ENCODE measurements at regions not wholly inside any gene's neighbourhood (a gene's known extent, or its start where the extent isn't known, plus 50 kb on each side); places are given as distances from the start of the nearest gene placed in this dataset.
"Not testable (repeated sequence)": the region's sequence is repeated elsewhere in the genome, so short reads cannot be mapped to it uniquely, and the experiment has no call there.

DNA sequence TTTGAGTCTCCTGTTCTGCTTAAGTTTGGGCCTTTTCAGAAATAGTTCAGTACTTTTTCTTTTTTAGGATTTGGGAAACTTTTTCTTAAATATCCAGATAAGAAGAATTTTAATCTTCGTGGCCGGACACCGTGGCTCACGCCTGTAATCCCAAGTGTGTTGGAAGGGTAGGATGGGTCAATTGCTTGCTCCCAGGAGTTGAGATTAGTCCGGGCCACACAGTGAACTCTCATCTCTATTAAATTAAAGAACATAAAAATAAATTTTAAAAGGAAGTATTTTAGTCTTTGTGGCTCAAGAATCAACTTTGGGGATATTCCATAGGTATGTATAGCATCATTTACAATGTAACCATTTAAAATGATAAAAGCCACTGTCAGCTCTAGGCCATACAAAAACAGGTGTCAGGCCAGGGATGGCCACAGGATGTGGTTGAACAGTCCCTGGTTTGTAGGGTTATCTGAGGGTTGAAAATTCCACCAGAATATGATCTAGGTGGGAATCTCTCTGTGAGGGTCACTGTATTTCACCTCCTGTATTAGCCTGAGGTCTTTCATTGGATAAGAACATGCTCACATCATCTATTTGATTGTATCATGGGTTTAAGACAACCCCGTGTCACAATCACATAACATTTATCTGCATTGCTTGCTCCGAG, 115.6 kb downstream of the GGTLC2 start:
- no peak for DNase-seq

DNA sequence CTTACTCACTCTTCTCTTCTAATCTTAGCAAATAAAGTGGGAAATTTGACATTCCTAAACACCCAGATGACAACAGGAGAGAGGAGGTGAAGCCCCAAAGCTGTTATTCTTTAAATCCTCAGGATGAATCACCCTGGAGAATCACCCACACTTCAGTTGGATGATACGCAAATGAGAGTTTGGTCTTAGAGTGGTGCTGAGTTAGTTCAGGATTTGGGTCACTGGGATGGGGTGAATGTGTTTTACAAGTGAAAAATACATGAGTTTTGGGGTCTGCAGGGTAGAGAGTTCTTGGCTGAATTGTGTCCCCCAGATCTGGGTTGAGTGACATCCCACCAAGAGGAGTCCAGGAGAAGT, 117.2 kb downstream of the GGTLC2 start:
- no peak for DNase-seq

DNA sequence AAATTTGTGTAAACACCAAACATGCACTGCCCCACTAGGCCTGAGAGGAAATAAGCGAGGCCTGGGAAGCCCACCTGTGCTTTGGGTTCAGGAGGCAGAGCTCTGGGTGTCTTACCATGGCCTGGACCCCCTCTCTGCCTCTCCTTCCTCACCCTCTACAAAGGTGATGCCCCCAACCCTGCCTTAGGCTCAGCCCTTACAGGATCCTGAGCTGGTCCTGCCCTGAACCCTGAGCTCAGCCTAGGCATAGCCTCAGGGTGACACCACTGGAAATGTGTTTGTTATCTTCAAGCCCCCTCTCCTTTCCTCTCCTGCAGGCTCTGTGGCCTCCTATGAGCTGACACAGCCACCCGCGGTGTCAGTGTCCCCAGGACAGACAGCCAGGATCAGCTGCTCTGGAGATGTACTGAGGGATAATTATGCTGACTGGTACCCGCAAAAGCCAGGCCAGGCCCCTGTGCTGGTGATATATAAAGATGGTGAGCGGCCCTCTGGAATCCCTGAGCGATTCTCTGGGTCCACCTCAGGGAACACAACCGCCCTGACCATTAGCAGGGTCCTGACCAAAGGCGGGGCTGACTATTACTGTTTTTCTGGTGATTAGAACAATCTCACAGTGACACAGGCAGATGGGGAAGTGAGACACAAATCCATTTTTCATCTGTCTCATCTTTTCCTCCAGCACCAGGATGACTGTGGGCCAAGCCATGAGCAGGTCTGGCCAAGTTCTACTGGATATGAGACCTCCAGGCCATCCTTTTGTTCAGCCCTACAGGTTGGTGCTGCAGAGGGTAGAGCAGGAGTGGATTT, 117.8 kb downstream of the GGTLC2 start:
- DNase-seq: no peak

DNA sequence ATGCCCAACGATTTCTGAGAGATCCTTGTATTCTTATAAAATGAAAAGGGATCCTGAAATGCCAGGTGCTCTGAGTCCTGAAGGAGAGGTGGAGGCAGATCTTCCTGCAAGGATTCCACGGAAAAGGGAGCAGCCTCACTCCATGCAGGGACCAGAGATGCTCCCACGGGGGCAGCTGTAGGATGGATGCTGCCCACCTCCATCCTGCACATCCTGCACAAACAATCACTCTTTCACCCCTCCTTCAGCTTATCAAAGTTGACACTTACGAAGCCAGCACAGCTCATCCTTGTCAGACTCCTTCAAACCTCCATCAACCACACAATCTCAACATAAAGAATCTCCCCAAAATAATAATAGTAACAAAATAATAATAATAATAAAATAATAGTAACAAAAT, 119.1 kb downstream of the GGTLC2 start:
- no peak for DNase-seq

DNA sequence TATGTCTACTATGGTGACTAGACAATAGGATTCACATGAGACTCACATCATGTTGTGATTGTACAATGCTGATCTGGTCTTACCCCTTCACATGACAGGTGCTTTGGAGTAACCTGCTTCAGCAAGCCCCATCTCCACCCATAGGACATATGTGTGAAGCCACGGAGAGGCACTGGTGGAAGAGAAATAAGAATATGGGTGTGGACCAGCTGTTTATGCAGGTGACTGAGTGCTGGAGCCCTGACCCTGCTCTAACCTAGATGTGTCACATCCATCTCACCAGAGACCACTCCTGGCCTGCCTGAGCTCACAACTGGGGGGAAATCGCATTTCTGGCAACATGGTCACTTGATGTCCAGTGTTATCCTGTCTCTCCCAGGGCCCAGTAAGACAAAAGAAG, 119.7 kb downstream of the GGTLC2 start:
- no peak for DNase-seq

DNA sequence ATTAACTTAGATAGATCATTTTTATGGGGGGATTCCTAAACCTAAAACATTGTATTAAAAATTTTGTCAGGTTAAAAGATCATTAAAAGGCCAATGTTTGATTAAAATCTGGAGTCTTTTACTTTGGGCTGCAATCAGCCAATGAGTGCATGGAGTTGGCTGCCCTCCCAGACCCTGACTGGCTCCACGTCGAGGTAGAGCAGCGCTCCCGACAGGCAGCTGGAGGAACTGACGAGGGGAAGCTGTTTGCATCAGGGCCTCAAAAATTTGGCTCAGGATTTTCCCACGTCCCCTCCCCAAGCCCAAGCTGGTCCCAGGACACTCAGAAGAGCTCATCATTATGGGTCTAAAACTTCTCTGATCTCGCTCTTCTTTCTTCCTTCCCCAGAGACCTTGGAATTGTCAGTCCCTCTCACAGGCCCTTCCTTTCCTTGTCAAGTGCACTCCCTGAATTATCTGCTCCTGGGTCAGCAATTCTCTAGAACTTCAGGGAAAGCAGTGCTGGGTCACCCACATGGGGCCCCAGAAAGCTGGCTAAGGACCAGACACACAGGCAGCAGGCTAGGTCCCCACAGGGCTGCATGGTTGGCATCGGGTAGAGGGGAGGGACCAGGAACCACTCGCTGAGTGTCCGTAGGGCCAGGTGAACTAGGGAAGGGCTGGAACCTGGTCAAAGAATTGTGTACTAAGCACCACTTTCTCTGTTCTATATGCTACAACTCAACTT, 119.6 kb upstream of the IGLL5 start:
- DNase-seq: no peak

DNA sequence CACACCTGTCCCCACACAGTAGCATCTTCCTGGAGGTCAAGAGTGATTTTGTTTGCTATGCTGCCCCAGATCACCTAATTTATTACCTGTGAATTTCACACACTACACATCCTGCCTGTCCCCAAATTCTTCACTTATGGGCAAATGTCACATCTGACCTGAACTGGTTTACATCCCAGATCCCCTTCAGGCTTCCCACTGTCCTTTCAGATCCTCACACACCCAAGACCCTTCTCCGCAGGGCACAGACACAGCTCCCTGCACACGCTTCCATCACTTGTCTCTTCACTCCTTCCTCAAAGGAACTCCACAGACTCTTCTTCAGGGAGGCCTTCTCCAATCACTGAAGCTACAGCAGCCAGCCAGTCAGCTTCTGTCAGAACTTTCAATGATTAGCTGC, 118.7 kb upstream of the IGLL5 start:
- no peak for DNase-seq

DNA sequence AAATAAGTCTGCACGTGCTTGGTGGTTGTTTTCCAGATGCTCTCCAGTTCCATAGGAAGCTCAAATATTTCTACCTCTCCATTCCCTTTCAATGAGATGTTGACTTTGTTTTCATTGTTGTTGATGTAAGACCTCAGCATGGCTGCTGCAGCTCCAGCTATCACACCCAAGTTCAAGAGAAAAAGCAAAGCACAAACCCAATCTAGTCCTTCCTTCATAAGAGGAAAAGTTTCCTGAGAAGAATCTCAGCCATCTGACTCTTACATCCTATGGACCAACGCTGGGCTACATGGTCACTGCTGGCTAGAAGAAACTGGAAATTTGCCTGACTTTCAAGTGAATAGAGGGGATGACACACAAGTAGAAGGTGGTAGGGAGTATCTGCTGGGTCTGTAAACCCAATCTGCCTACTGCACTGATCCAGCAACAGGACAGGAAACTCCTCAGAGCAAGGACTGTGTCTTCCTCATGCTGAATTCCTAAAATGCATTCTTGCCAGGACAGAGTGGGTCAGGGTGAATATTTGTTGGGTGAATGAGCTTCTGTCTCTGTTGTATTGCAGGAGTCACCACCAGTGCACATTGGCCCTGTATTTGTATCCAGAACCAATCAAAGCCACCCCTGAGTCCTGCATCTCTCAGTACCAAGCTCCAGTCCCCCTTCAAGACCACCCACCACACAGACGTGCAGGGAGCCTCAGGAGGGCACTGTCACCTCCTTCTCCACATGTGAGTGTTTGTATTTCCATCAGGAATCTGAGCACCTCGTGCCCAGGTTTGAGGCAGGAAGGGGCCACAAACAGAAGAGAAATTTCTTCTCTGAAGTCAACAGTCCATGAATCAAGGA, 118.0 kb upstream of the IGLL5 start:
- no peak for DNase-seq

DNA sequence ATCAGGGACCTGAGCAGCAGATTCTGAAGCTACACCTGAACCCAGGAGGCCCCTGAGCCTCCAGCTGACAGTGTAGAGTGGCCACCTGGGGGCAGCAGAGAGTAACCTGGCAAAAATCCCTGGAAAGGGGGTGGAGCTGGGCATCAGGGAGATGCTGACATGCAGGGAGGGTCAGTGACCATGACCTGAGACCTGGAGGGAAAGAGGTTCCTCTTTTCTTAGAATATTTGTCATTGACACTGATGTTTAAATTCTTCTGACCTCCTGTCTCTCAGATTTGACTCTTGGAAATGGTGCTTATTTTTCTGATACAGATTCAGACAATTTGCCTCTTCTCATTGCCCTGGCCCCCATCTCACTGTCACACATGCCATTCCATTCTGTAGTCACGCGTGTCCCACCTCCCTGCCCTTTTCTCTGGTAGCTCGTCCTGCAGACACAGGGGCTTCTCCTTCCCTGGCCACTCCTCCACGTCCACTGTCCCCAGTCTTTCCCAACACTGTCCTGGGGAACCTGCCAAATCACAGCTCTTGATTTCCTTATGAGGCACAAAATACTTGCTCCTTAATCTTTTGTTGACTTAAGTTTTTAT, 117.2 kb upstream of the IGLL5 start:
- no peak for DNase-seq

DNA sequence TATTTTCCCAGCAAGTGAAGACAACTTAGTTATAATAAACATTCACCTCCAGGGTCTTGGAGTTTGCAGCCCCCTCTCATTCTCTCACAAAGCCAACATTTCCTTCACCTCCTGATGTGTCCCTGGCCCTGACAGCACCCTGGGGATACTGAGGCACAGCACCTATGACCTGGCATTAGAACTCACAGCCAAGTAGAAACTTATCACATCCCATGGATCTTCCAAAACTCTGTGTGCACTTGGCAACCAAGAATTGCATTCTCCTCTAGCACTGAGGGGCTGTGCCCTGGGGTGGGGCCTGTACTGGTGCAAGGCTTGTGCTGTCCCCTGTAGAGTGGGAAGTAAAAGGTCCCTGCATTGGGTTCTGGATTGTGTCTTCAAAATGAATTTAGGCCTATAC, 116.7 kb upstream of the IGLL5 start:
- DNase-seq: no peak

DNA sequence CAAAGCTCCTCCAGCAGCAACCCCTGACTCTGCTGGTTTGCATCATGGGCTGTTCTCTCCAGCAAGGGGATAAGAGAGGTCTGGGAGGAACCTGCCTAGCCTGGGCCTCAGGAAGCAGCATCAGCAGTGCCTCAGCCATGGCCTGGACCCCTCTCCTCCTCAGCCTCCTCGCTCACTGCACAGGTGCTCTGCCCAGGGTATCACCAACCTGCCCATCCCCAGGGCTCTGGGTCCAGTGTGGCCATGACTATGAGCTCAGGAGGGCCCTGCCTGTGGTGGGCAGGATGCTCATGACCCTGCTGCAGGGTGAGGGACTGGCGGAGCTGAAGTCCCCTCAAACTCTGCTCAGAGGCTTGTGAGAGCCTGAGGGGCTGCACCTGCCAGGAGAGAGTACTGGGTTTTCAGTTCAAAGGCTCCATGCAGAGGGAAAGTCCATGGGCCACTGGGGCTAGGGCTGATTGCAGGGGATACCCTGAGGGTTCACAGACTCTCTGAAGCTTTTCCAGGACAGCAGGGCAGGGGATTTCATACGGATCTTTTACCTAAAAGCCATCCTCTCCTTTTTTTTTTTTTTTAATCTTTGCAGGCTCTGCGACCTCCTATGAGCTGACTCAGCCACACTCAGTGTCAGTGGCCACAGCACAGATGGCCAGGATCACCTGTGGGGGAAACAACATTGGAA, 115.8 kb upstream of the IGLL5 start:
- no peak for DNase-seq

DNA sequence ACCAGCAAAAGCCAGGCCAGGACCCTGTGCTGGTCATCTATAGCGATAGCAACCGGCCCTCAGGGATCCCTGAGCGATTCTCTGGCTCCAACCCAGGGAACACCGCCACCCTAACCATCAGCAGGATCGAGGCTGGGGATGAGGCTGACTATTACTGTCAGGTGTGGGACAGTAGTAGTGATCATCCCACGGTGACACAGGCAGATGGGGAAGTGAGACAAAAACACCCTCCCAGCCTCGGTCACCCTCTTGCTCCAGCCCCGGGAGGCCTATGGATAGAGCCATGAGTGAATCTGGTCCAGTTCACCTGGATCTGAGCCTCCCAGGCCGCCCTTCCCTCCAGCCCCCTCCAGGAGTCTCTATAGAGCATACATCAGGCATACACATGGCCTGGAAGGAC, 115.2 kb upstream of the IGLL5 start:
- no peak for DNase-seq

DNA sequence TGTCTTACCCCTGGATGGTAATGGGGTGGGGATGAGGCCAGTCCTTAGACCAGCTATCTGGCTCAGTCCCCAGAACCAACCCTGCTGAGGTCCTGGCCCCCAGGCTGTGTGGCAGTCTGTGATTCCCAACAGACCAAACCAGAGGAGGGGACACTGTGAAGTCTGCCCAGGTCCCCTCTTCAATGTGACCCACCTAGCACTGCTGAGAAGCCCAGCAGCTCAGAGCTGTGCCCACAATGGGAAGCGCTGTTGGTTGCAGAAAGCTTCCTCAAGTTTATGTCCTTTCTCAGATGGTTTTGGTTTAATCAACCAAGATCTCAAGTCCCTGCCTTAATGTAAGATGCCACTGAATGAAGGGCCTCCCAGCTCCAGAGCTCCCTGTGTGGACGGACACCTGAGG, 114.7 kb upstream of the IGLL5 start:
- DNase-seq: no peak

DNA sequence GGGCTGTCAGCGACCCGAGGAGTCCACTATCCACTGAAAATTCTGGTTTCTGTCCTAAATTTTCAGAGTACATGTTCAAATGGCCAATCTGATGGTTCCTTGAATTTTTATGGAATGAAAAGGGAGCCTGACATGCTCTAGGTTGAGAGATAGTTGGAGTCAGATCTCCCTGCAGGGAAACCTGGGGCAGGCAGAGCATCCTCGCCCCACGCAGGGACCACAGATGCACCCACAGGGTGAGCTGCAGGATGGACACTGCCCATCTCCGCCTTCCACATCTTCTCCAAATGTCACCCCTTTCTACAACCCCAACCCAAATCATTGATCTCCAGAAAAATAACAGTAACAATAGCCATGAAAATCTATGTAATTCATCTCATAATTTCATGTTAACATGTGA, 114.2 kb upstream of the IGLL5 start:
- no peak for DNase-seq

DNA sequence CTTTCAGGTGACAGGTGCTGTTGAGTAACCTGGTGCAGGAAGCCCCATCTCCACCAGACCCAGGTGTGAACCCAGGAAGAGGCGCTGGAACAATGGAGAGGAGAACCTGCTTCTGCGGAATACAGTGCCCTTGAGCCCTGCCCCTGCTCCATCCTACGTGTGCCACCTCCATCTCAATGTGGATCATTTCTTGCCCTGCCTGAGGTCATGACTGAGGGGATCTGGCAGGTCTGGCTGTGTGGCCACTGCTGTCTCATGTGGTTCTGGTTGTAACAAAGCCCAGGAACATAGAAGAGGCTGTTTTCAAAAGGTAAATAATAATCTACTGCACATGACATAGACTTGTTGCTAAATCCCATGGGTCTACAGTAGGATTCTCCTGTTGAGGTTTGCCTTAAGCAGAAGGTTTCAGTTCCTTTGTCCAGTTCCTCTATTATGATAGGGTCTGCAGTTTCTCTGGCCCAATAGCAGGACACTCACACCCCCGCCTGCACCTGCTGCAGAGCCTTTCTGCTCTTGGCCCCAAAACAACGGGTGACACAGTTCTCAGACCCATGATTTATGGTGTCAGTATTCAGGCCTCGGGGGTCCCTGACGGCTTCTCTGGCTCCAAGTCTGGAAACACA, 113.5 kb upstream of the IGLL5 start:
- no peak for DNase-seq

DNA sequence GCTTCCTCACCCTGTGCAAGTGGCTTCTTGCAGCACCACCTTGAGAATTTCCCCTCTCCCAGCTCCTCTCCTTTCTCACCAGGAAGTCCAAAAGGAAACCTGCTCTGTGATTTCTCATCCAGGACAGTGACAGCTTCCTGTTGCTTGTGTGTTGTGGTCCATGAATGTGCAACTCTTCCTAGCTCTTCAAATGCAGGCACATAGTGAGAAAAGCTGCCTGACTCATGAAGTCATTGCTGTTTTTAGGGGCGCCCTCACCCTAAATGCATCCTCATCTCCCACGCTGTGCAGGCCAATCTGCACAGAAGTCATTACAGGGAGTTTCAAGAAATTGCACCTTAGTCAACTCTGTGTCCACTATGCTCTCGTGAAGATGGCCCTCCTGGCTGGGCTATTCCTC, 112.9 kb upstream of the IGLL5 start:
- DNase-seq: not testable (repeated sequence)

DNA sequence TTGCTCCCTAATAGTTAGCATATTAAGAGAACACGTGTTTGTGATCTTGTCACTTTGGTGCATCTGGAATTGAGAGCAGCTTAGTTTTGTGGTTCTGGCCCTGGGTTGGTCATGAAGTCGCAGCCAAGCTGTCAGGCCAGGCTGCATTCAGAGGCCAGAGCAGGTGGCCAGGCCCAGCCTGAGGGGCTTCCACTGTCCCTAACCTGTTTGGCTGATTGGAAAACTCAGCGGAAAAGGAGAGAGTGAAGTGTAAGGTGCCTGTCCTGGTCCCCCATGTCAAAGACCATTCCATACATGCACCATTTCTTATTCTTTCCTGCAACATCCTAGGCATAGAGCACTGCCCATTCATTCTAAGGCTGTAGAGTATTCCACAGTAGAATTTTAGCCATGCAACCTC, 111.5 kb upstream of the IGLL5 start:
- DNase-seq: no peak

DNA sequence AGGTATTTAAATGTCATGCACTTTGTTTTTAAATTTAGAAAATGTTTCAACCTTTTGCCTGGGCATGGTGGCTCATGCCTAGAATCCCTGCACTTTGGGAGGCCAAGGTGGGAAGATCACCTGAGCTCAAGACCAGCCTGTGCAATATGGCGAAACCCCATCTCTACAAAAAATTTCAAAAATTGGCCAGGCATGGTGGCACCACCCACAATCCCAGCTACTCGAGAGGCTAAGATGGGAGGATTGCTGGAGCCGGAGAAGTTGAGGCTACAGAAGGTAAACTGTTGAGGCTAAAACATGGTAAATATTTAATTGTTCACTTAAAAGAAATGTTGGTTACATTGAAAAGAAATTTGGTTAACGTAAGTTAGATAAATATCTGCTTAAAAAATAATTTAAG, 108.4 kb upstream of the IGLL5 start:
- DNase-seq: no peak

DNA sequence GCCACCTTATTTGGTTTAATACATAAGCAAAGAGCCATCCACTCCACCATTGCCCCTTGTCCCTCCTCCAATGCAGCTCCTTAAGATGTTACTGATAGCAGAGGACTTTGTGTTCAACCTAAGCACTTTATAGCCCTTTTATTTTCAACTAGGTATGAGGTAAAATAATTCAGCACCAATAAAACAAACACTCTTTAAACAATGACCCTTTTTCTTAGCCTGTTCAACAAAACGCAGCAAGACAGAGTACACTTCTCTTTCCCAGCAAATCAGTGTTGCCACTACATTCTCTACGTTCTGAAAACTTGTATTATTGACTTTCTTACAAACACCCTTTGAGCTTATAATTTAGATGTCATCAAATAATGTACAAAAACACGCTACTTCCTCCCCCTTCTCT, 104.0 kb upstream of the IGLL5 start:
- DNase-seq: no peak

DNA sequence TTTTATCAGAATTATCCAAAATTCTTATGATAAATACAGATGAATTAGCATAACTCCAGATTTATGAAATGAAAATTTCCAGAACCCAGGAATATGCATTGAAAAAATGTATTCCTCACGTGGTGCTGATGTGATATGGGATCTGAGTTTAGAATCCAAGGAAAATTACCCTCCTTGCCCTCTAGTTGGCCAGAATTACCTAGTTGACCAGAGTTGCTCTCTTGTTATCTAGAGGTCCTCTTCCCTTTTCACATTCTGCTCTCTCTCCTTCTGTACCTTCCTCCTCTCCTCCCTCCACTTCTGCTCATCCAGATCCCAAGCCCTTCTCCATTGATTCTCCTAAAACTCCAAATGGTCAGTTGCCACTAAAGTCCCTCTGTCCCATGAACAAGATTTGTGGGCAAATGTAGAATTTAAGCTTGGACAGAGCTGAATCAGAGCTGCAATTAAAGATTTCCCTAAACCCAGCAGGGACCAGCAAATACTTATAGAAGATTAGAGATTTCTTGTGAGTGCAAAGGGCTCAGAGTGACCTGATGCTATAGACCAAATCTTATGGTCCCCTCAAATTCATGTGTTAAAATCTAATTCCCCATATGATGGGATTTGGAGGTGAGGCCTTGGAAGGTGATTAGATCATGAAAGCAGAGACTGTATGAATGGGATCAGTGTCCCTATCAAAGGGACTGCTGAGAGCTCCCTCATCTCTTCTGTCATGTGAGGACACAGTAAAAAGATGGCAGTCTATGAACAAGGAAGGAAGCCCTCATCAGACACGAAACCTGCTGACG, 103.2 kb upstream of the IGLL5 start:
- no peak for DNase-seq
